ENCODE measurements at regions not wholly inside any gene's neighbourhood (a gene's known extent, or its start where the extent isn't known, plus 50 kb on each side); places are given as distances from the start of the nearest gene placed in this dataset.

- DNase-seq (ENCODE audit: insufficient read length, low spot score) = no peak
- TF ChIP-seq SPI1 (IDR thresholded peaks at IDR 0.05; ENCODE audit: low read depth, low read length) (no peak), POLR2AphosphoS5 (IDR thresholded peaks at IDR 0.05; ENCODE audit: low read depth, low read length) (no peak), POLR2A (IDR thresholded peaks at IDR 0.05; ENCODE audit: low read depth, low read length) (no peak)
- FAIRE-seq = no peak
These were observed 520.5 kb downstream of the PPARGC1A start for GRCh38 chr4:23369331-23369730.

DNA sequence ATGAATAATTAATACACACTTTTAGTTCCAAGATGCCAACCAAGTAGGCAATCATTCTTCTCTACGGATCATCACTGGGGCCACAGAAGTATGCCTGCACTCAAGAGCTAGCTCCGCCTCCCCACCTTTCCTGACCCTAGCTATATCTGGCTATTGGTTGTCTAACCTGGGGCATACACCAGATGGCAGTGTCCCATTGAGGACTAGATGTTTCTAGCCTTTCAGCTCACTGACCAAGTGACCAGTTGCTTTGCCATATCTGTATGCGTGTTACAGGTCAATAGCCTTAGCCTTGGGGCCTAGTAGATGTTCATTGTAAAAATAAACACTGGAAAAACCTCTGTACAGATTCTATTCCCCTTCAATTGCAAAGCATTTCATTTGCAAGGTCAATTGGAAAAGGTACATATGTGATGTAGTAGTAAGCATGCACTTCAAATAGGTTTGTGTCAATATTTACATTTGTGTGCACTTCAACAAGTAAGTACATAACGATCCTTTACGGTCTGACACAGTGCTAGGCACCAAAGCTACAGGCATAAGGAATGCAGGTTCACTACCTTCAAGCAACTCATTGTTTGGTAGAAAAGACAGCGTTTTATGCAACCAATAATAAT, 521.7 kb downstream of the PPARGC1A start:
- TF ChIP-seq POLR2AphosphoS5 (IDR thresholded peaks at IDR 0.05; ENCODE audit: low read depth, low read length) (no peak), POU2F2 (IDR thresholded peaks at IDR 0.05; ENCODE audit: low read depth, low read length) (no peak), POLR2A (IDR thresholded peaks at IDR 0.05; ENCODE audit: low read depth, low read length) (no peak), TAF1 (IDR thresholded peaks at IDR 0.05; ENCODE audit: low read depth, low read length) (no peak), SPI1 (IDR thresholded peaks at IDR 0.05; ENCODE audit: low read depth, low read length) (no peak), PAX5 (IDR thresholded peaks at IDR 0.05; ENCODE audit: insufficient read depth, low read length, severe bottlenecking) (no peak)
- FAIRE-seq (no peak), DNase-seq (ENCODE audit: insufficient read length, low spot score) (no peak)

GRCh38 chr4:23366557-23366906, 523.3 kb downstream of the PPARGC1A start:
- TF ChIP-seq TAF1 (IDR thresholded peaks at IDR 0.05; ENCODE audit: low read depth, low read length) = no peak
- TF ChIP-seq POLR2A (IDR thresholded peaks at IDR 0.05; ENCODE audit: low read depth, low read length) = no peak
- TF ChIP-seq SPI1 (IDR thresholded peaks at IDR 0.05; ENCODE audit: low read depth, low read length) = no peak
- no peak for TF ChIP-seq POLR2AphosphoS5 (IDR thresholded peaks at IDR 0.05; ENCODE audit: low read depth, low read length)
- no peak for TF ChIP-seq PAX5 (IDR thresholded peaks at IDR 0.05; ENCODE audit: insufficient read depth, low read length, severe bottlenecking)
- no peak for TF ChIP-seq POU2F2 (IDR thresholded peaks at IDR 0.05; ENCODE audit: low read depth, low read length)
- FAIRE-seq (no peak), DNase-seq (ENCODE audit: insufficient read length, low spot score) (no peak)

- FAIRE-seq (no peak), DNase-seq (ENCODE audit: insufficient read length, low spot score) (no peak)
- TF ChIP-seq PAX5 (IDR thresholded peaks at IDR 0.05; ENCODE audit: insufficient read depth, low read length, severe bottlenecking) (no peak), TAF1 (IDR thresholded peaks at IDR 0.05; ENCODE audit: low read depth, low read length) (no peak), POLR2AphosphoS5 (IDR thresholded peaks at IDR 0.05; ENCODE audit: low read depth, low read length) (no peak), POU2F2 (IDR thresholded peaks at IDR 0.05; ENCODE audit: low read depth, low read length) (no peak)
These were observed 523.8 kb downstream of the PPARGC1A start for GRCh38 chr4:23365871-23366556.

DNA sequence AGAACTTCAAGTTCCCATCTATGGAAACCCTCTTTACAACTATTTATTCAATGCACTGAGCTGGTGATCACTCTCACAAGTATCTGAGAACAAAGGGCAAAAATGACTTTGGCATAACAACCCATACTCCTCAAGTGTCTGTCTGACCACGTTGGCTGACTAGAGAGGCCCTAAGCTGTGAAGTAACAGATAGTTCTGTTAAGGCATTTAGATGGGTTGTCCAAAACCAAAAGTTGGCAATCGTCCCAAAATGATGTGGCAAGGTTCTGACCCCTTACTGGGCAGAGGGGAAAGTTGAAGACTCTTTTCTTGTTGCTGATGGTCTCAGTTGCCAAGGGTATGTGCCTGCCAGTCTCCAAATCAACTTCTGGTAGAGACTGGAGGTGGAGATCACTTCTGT, 524.8 kb downstream of the PPARGC1A start:
- TF ChIP-seq POLR2A (IDR thresholded peaks at IDR 0.05; ENCODE audit: low read depth, low read length) = no peak
- no peak for TF ChIP-seq TAF1 (IDR thresholded peaks at IDR 0.05; ENCODE audit: low read depth, low read length)
- TF ChIP-seq POU2F2 (IDR thresholded peaks at IDR 0.05; ENCODE audit: low read depth, low read length) = no peak
- no peak for TF ChIP-seq PAX5 (IDR thresholded peaks at IDR 0.05; ENCODE audit: insufficient read depth, low read length, severe bottlenecking)
- no peak for TF ChIP-seq POLR2AphosphoS5 (IDR thresholded peaks at IDR 0.05; ENCODE audit: low read depth, low read length)
- no peak for FAIRE-seq
- no peak for DNase-seq (ENCODE audit: insufficient read length, low spot score)

GRCh38 chr4:23364167-23364566, 525.7 kb downstream of the PPARGC1A start:
- FAIRE-seq (no peak), DNase-seq (ENCODE audit: insufficient read length, low spot score) (no peak)
- no peak for TF ChIP-seq POU2F2 (IDR thresholded peaks at IDR 0.05; ENCODE audit: low read depth, low read length)
- TF ChIP-seq SPI1 (IDR thresholded peaks at IDR 0.05; ENCODE audit: low read depth, low read length) = no peak
- no peak for TF ChIP-seq POLR2AphosphoS5 (IDR thresholded peaks at IDR 0.05; ENCODE audit: low read depth, low read length)
- TF ChIP-seq POLR2A (IDR thresholded peaks at IDR 0.05; ENCODE audit: low read depth, low read length) = no peak
- no peak for TF ChIP-seq PAX5 (IDR thresholded peaks at IDR 0.05; ENCODE audit: insufficient read depth, low read length, severe bottlenecking)
- no peak for TF ChIP-seq TAF1 (IDR thresholded peaks at IDR 0.05; ENCODE audit: low read depth, low read length)

DNA sequence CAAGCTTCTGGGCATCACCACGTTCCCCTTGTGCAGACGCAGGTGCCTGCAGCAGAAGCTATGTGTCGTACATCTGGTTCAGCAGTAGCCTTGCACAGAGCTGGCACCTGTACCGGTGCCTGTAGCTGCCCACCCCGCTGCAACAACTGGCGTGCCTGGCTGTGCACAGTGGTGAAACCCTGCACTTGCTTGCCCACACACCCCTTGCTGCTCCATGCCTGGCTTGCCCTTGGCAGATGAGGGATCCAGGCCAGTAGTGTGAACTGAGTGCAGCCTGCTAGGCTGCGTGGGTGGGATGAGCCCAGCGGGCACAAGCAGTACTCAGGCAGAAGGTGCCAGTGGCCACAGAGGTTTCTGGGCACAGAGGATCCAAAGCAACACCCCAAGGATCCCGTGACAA, 528.4 kb downstream of the PPARGC1A start:
- DNase-seq (ENCODE audit: insufficient read length, low spot score) (no peak), FAIRE-seq (no peak)
- TF ChIP-seq POLR2AphosphoS5 (IDR thresholded peaks at IDR 0.05; ENCODE audit: low read depth, low read length) (no peak), POLR2A (IDR thresholded peaks at IDR 0.05; ENCODE audit: low read depth, low read length) (no peak), POU2F2 (IDR thresholded peaks at IDR 0.05; ENCODE audit: low read depth, low read length) (no peak), TAF1 (IDR thresholded peaks at IDR 0.05; ENCODE audit: low read depth, low read length) (no peak), SPI1 (IDR thresholded peaks at IDR 0.05; ENCODE audit: low read depth, low read length) (no peak), PAX5 (IDR thresholded peaks at IDR 0.05; ENCODE audit: insufficient read depth, low read length, severe bottlenecking) (no peak)

GRCh38 chr4:23360718-23361117, 529.1 kb downstream of the PPARGC1A start:
- FAIRE-seq (no peak), DNase-seq (ENCODE audit: insufficient read length, low spot score) (no peak)

DNA sequence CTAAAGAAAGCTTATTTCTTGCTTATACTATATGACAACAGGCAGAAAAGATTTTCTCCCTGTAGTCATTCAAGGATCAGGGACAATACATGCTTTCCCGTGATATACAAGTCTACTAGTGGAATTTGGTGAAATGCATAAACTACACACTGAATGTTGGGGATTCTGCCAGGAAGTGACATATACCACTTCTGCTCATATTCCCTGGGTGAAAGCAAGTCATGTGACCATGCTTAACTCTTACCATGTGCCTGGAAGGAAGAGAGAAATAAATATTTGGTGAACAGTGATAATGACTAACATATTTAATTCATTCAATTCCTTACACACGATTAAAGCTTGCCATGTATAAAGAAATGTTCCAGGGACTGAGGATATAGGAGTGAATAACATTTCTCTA, 534.6 kb downstream of the PPARGC1A start:
- DNase-seq (ENCODE audit: insufficient read length, low spot score) (no peak), FAIRE-seq (no peak)
- TF ChIP-seq TAF1 (IDR thresholded peaks at IDR 0.05; ENCODE audit: low read depth, low read length) (no peak), PAX5 (IDR thresholded peaks at IDR 0.05; ENCODE audit: insufficient read depth, low read length, severe bottlenecking) (no peak), POLR2A (IDR thresholded peaks at IDR 0.05; ENCODE audit: low read depth, low read length) (no peak), SPI1 (IDR thresholded peaks at IDR 0.05; ENCODE audit: low read depth, low read length) (no peak), POLR2AphosphoS5 (IDR thresholded peaks at IDR 0.05; ENCODE audit: low read depth, low read length) (no peak), POU2F2 (IDR thresholded peaks at IDR 0.05; ENCODE audit: low read depth, low read length) (no peak)

More at GRCh38 chr4:23360718-23361117, 529.1 kb downstream of the PPARGC1A start:
- no peak for TF ChIP-seq PAX5 (IDR thresholded peaks at IDR 0.05; ENCODE audit: insufficient read depth, low read length, severe bottlenecking)
- TF ChIP-seq SPI1 (IDR thresholded peaks at IDR 0.05; ENCODE audit: low read depth, low read length) = peak; percentile 17; the same call in 1 of the 2 replicates
- TF ChIP-seq POU2F2 (IDR thresholded peaks at IDR 0.05; ENCODE audit: low read depth, low read length) = no peak
- no peak for TF ChIP-seq TAF1 (IDR thresholded peaks at IDR 0.05; ENCODE audit: low read depth, low read length)
- TF ChIP-seq POLR2AphosphoS5 (IDR thresholded peaks at IDR 0.05; ENCODE audit: low read depth, low read length) = no peak
- TF ChIP-seq POLR2A (IDR thresholded peaks at IDR 0.05; ENCODE audit: low read depth, low read length) = no peak

DNA sequence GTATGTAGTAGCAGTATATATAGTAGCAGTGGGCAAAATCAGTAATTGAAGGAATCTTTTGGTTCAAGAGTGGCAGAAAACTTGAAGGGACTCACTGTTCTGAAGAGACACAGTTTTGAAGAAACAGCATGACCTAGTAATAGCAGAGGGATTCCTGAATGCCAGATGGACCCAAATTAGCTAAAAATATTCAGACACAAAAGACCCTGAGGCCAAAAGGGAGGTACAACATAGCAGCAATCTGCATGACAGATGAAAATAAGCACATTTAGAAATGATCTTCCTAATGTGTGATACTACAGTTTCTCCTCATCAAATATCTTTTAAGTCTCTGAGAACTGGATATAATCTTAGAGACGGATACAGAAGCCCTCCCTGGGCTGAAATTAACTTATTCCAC, 536.6 kb downstream of the PPARGC1A start:
- TF ChIP-seq POLR2A (IDR thresholded peaks at IDR 0.05; ENCODE audit: low read depth, low read length) (no peak), PAX5 (IDR thresholded peaks at IDR 0.05; ENCODE audit: insufficient read depth, low read length, severe bottlenecking) (no peak), POU2F2 (IDR thresholded peaks at IDR 0.05; ENCODE audit: low read depth, low read length) (no peak), TAF1 (IDR thresholded peaks at IDR 0.05; ENCODE audit: low read depth, low read length) (no peak), SPI1 (IDR thresholded peaks at IDR 0.05; ENCODE audit: low read depth, low read length) (no peak), POLR2AphosphoS5 (IDR thresholded peaks at IDR 0.05; ENCODE audit: low read depth, low read length) (no peak)
- FAIRE-seq (no peak), DNase-seq (ENCODE audit: insufficient read length, low spot score) (no peak)

Measured in GM12891 (cell line).